Sigmoid colon (tissue), 6 donors: ENCODE measurements at regions not wholly inside any gene's neighbourhood (a gene's known extent, or its start where the extent isn't known, plus 50 kb on each side); places are given as distances from the start of the nearest gene placed in this dataset.

Experiments
- DNase-seq: peaks from one replicate; pipeline ENCODE4 v3.0.0-alpha.2; 2019
- H3K27ac ChIP-seq, 4 donors: fragments of 200-600 bp; sonication (generic); one replicate each; pipeline ENCODE4 v1.5.1; 2016 to 2019; ENCODE audit warnings: mild to moderate bottlenecking in 1 of 4
- H3K27me3 ChIP-seq, 3 donors: fragments of 200-600 bp; sonication (generic); one replicate each; pipeline ENCODE4 v1.5.1; 2019; ENCODE audit warnings: mild to moderate bottlenecking in 1 of 3
- H3K36me3 ChIP-seq, 4 donors: fragments of 200-600 bp; sonication (generic); one replicate each; pipeline ENCODE4 v1.5.1; 2016 to 2019
- H3K4me1 ChIP-seq, 4 donors: fragments of 200-600 bp; sonication (generic); one replicate each; pipeline ENCODE4 v1.5.1; 2017 to 2019
- H3K4me3 ChIP-seq, 4 donors: fragments of 200-600 bp; sonication (generic); one replicate each; pipeline ENCODE4 v1.5.1; 2017 to 2019; ENCODE audit warnings: mild to moderate bottlenecking in 2 of 4, moderate library complexity in 1 of 4
- H3K9me3 ChIP-seq, 4 donors: fragments of 200-600 bp in 3 of 4; sonication (generic) in 3 of 4; one replicate each; pipeline versions ENCODE4 v1.5.1 to v1.6.1; 2013 to 2019
- EP300 ChIP-seq, 4 donors: sonication (generic); formaldehyde crosslinking; IDR thresholded peaks; one replicate each; pipeline ENCODE4 v1.6.1; 2017; ENCODE audit warnings: antibody characterized with exemption in 4 of 4
- POLR2A ChIP-seq, 2 donors: fragments of 450-650 bp; IDR thresholded peaks; one replicate each; pipeline ENCODE4 v1.6.1; 2016; ENCODE audit warnings: antibody characterized with exemption in 2 of 2, mild to moderate bottlenecking in 2 of 2, moderate library complexity in 2 of 2
- POLR2AphosphoS5 ChIP-seq, 4 donors: sonication (generic); formaldehyde crosslinking; IDR thresholded peaks; one replicate each; pipeline ENCODE4 v1.6.1; 2017; ENCODE audit warnings: antibody characterized with exemption in 4 of 4
- WGBS, 2 donors: extraction: QIAGEN DNeasy Blood & Tissue Kit; methylation state at CpG; one replicate each; pipeline ENCODE4 v1.1.7; 2013; 5-methylcytosine and 5-hydroxymethylcytosine counted together
- intact Hi-C: fragments of 100-400 bp; cut with DNase I; formaldehyde crosslinking; loops from one replicate; pipeline ENCODE4 v1.15.1; 2023
- TF ChIP-seq, protein P1 (sequence below), 4 experiments: fragments of 450-650 bp in 3 of 4; fragments of 200-600 bp in 1 of 4; IDR thresholded peaks; one replicate each; pipeline ENCODE4 v1.5.1; 2016 to 2019; ENCODE audit warnings: antibody characterized with exemption in 4 of 4, mild to moderate bottlenecking in 3 of 4, moderate library complexity in 2 of 4
- donor health status: healthy with polysubstance abuse.
- donor health status: healthy.

DNA sequence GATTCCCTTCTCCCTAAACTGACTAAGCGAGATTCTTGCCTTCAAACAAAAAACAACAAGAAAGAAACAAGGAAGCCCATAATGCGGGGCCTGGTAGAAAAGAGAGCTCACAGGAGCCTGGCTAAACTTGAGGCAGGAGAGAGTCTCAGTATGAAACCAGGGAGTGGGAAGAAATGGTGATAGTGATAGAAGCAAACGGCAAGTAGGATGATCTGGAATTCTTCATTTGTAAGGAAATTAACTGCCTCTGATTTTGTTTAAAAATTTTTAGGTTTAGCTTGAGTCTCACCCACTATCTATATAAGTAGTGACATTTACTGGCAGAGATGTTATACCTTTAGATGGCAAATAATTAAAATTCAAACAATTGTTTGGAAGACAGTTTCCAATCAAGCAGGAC, 1356.5 kb upstream of the LRRTM1 start:
- no peaks in the 10 kb centered on the region for H3K27me3 ChIP-seq
- H3K4me1 ChIP-seq, result no peaks in the 10 kb centered on the region
- 81 to 83% methylated on average over 3 of the region's 3 CpGs for WGBS, 2 donors
- H3K4me3 ChIP-seq, result no peak overlapping the region
- no peak for TF ChIP-seq POLR2A (IDR thresholded peaks at IDR 0.05)
- TF ChIP-seq EP300 (IDR thresholded peaks at IDR 0.05), result no peak
- TF ChIP-seq, protein P1, sequence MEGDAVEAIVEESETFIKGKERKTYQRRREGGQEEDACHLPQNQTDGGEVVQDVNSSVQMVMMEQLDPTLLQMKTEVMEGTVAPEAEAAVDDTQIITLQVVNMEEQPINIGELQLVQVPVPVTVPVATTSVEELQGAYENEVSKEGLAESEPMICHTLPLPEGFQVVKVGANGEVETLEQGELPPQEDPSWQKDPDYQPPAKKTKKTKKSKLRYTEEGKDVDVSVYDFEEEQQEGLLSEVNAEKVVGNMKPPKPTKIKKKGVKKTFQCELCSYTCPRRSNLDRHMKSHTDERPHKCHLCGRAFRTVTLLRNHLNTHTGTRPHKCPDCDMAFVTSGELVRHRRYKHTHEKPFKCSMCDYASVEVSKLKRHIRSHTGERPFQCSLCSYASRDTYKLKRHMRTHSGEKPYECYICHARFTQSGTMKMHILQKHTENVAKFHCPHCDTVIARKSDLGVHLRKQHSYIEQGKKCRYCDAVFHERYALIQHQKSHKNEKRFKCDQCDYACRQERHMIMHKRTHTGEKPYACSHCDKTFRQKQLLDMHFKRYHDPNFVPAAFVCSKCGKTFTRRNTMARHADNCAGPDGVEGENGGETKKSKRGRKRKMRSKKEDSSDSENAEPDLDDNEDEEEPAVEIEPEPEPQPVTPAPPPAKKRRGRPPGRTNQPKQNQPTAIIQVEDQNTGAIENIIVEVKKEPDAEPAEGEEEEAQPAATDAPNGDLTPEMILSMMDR (IDR thresholded peaks at IDR 0.05), result no peak
- TF ChIP-seq POLR2AphosphoS5 (IDR thresholded peaks at IDR 0.05), result no peak
- no peak overlapping the region for H3K27ac ChIP-seq
- intact Hi-C loops, result no loop called here
- H3K36me3 ChIP-seq, result no peaks in the 10 kb centered on the region
- peaks cover 0 to 5% (median 2%) of the 10 kb centered on the region in 4 donors for H3K9me3 ChIP-seq
- DNase-seq, result no peak

- WGBS, 2 donors, result 74 to 84% methylated on average over 4 of the region's 4 CpGs
- intact Hi-C loops, result no loop called here
Observed at GRCh38 chr2:81658227-81658626, 1353.7 kb upstream of the LRRTM1 start.

DNA sequence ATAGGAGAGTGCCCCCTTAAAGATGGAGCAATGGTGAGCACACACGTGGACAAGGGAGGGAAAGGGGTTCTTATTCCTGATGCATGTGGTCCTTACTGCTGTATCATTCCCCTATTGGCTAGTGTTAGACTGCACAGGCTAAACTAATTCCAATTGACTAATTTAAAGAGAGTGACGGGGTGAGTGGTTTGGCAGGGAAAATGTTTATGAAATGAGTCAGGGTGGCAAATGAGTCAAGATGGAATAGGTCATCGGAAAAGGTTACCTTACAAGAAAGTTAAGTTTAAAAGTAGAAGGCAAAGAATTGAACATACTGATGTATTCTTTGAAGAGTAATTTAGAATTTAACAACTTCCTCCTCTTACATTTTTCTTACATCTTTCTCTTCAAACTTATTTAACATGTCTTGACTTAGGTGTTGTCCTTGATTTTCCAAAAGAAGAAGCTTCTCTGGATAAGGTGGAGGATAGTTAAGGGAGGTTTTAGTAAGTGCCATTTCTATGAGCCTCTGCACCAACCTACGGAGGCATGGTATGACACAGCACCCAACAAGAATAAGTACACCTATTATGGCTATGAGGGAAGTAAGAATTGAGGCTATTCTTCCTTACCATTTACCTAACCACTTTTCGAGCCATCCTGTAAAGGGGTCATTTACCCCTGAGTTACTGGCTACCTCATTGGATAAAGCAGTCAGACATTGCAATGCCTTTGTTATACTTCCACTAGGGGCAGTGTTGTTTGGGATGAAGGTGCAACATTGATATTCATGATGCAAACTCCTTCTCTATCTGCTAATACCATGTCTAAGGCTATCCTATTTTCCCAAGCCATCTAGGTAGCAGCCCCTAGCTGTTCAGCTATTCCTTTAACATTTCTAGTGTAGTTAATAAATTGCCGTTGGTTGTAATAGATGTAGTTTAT, 1345.8 kb upstream of the LRRTM1 start:
- H3K27me3 ChIP-seq, result no peaks in the 10 kb centered on the region
- intact Hi-C loops, result no loop called here
- no peak overlapping the region for H3K4me3 ChIP-seq
- no peak for DNase-seq
- WGBS, 2 donors, result 79 to 86% methylated on average over 6 of the region's 6 CpGs
- H3K27ac ChIP-seq, result no peak overlapping the region
- H3K9me3 ChIP-seq, result no peaks in the 10 kb centered on the region
- TF ChIP-seq POLR2AphosphoS5 (IDR thresholded peaks at IDR 0.05) (no peak), EP300 (IDR thresholded peaks at IDR 0.05) (no peak), POLR2A (IDR thresholded peaks at IDR 0.05) (no peak)
- TF ChIP-seq, protein P1 (IDR thresholded peaks at IDR 0.05), result no peak
- H3K4me1 ChIP-seq, result no peaks in the 10 kb centered on the region
- H3K36me3 ChIP-seq, result no peaks in the 10 kb centered on the region

More at GRCh38 chr2:81658227-81658626, 1353.7 kb upstream of the LRRTM1 start:
- no peaks in the 10 kb centered on the region for H3K36me3 ChIP-seq
- no peak for TF ChIP-seq POLR2AphosphoS5 (IDR thresholded peaks at IDR 0.05)
- TF ChIP-seq POLR2A (IDR thresholded peaks at IDR 0.05), result no peak
- no peak overlapping the region for H3K4me3 ChIP-seq
- no peak overlapping the region for H3K27ac ChIP-seq
- no peak for DNase-seq
- H3K9me3 ChIP-seq, result peaks cover 0 to 5% (median 2%) of the 10 kb centered on the region in 4 donors
- H3K4me1 ChIP-seq, result no peaks in the 10 kb centered on the region
- no peaks in the 10 kb centered on the region for H3K27me3 ChIP-seq

GRCh38 chr2:81648806-81649205, 1344.3 kb upstream of the LRRTM1 start:
- intact Hi-C loops, result no loop called here
- Histone ChIP-seq H3K9me3 (no peaks in the 10 kb centered on the region), H3K27me3 (no peaks in the 10 kb centered on the region), H3K4me3 (no peak overlapping the region), H3K36me3 (no peaks in the 10 kb centered on the region), H3K27ac (no peak overlapping the region), H3K4me1 (no peaks in the 10 kb centered on the region)
- TF ChIP-seq POLR2A (IDR thresholded peaks at IDR 0.05), result no peak
- no peak for TF ChIP-seq EP300 (IDR thresholded peaks at IDR 0.05)
- TF ChIP-seq, protein P1 (IDR thresholded peaks at IDR 0.05), result no peak
- no peak for TF ChIP-seq POLR2AphosphoS5 (IDR thresholded peaks at IDR 0.05)
- no peak for DNase-seq

- 80 to 90% methylated on average over 5 of the region's 5 CpGs for WGBS, 2 donors
- no peak for DNase-seq
Observed at GRCh38 chr2:81648370-81648769, 1343.8 kb upstream of the LRRTM1 start.

More at GRCh38 chr2:81648370-81648769, 1343.8 kb upstream of the LRRTM1 start:
- Histone ChIP-seq H3K4me1 (no peaks in the 10 kb centered on the region), H3K9me3 (no peaks in the 10 kb centered on the region), H3K4me3 (no peak overlapping the region), H3K36me3 (no peaks in the 10 kb centered on the region), H3K27me3 (no peaks in the 10 kb centered on the region), H3K27ac (no peak overlapping the region)
- intact Hi-C loops, result no loop called here
- no peak for TF ChIP-seq POLR2AphosphoS5 (IDR thresholded peaks at IDR 0.05)
- no peak for TF ChIP-seq EP300 (IDR thresholded peaks at IDR 0.05)
- TF ChIP-seq, protein P1 (IDR thresholded peaks at IDR 0.05), result no peak
- TF ChIP-seq POLR2A (IDR thresholded peaks at IDR 0.05), result no peak
